22Rv1 (cell line): ENCODE measurements at regions not wholly inside any gene's neighbourhood (a gene's known extent, or its start where the extent isn't known, plus 50 kb on each side); places are given as distances from the start of the nearest gene placed in this dataset.

Experiments
- CTCF ChIP-seq: fragments of 450-650 bp; IDR thresholded peaks from 2 replicates; pipeline ENCODE4 v1.5.1; 2017; ENCODE audit warnings: mild to moderate bottlenecking
- ZFX ChIP-seq: fragments of 450-650 bp; IDR thresholded peaks from 2 replicates; pipeline ENCODE4 v1.6.1; 2017; ENCODE audit warnings: antibody characterized with exemption, borderline replicate concordance

- TF ChIP-seq CTCF: no peak
- no peak for TF ChIP-seq ZFX
Measured at GRCh38 chr14:88064841-88065240, 59.9 kb downstream of the GPR65 start.
